Neural cell (in vitro differentiated cells): ENCODE measurements at regions not wholly inside any gene's neighbourhood (a gene's known extent, or its start where the extent isn't known, plus 50 kb on each side); places are given as distances from the start of the nearest gene placed in this dataset.

Experiments used
- H2AFZ ChIP-seq: fragments of 200-600, 300-800 bp; sonication (generic), shearing (Covaris generic); 2 replicates; pipeline ENCODE4 v1.6.0; 2014; ENCODE audit warnings: low read depth, mild to moderate bottlenecking, antibody characterized with exemption, low read length, moderate library complexity
- H3F3A ChIP-seq: fragments of 200-600 bp; shearing (Covaris generic); 2 replicates; pipeline ENCODE4 v1.6.1; 2016; ENCODE audit warnings: mild to moderate bottlenecking, moderate library complexity, mixed read lengths, antibody characterized with exemption, low read length; ENCODE audit not compliant: insufficient read depth, poor library complexity, severe bottlenecking
- H3K27ac ChIP-seq: fragments of 200-600, 300-800 bp; sonication (generic), shearing (Covaris generic); 2 replicates; pipeline ENCODE4 v1.5.1; 2014; ENCODE audit warnings: mild to moderate bottlenecking, low read length, moderate library complexity
- H3K27me3 ChIP-seq: fragments of 300-800, 200-600 bp; sonication (generic), shearing (Covaris generic); 2 replicates; pipeline ENCODE4 v1.6.0; 2014; ENCODE audit warnings: mild to moderate bottlenecking, low read depth, low read length, moderate library complexity; ENCODE audit not compliant: insufficient read depth
- H3K36me3 ChIP-seq: fragments of 300-800, 200-600 bp; sonication (generic), shearing (Covaris generic); 2 replicates; pipeline ENCODE4 v1.5.1; 2014; ENCODE audit warnings: mild to moderate bottlenecking, antibody characterized with exemption, low read length, moderate library complexity; ENCODE audit not compliant: insufficient read depth
- H3K4me2 ChIP-seq: fragments of 300-800, 200-600 bp; sonication (generic), shearing (Covaris generic); 2 replicates; pipeline ENCODE4 v1.6.0; 2014; ENCODE audit warnings: mild to moderate bottlenecking, low read length
- H3K4me3 ChIP-seq: fragments of 300-800, 200-600 bp; sonication (generic), shearing (Covaris generic); 2 replicates; pipeline ENCODE4 v1.5.1; 2014; ENCODE audit warnings: mild to moderate bottlenecking, low read length, moderate library complexity
- H3K79me2 ChIP-seq: fragments of 200-600 bp; shearing (Covaris generic); replicated peaks from 2 replicates; pipeline ENCODE4 v1.6.0; 2014; ENCODE audit warnings: mild to moderate bottlenecking, low read length, moderate library complexity; ENCODE audit not compliant: insufficient read depth
- H3K9ac ChIP-seq: fragments of 300-800, 200-600 bp; sonication (generic), shearing (Covaris generic); 2 replicates; pipeline ENCODE4 v1.6.1; 2016; ENCODE audit warnings: mild to moderate bottlenecking, low read length, mixed read lengths
- H3K9me2 ChIP-seq: fragments of 200-600 bp; shearing (Covaris generic); 2 replicates; pipeline ENCODE4 v1.6.1; 2016; ENCODE audit warnings: mild to moderate bottlenecking, low read length, mixed read lengths; ENCODE audit not compliant: insufficient read depth
- H3K9me3 ChIP-seq: fragments of 200-600, 300-800 bp; sonication (generic), shearing (Covaris generic); 2 replicates; pipeline ENCODE4 v1.6.1; 2016; ENCODE audit warnings: mild to moderate bottlenecking, mixed run types, low read length, moderate library complexity, mixed read lengths
- H4K20me1 ChIP-seq: fragments of 200-600 bp; shearing (Covaris generic); 2 replicates; pipeline ENCODE4 v1.6.1; 2016; ENCODE audit warnings: mild to moderate bottlenecking, mixed run types; ENCODE audit not compliant: insufficient read depth
- CTCF ChIP-seq: fragments of 450-650 bp; IDR thresholded peaks from 2 replicates; pipeline ENCODE4 v1.5.1; 2014; ENCODE audit warnings: antibody characterized with exemption, mild to moderate bottlenecking, moderate library complexity; ENCODE audit not compliant: poor library complexity, severe bottlenecking
- EP300 ChIP-seq: fragments of 450-650 bp; conservative IDR thresholded peaks from 2 replicates; pipeline ENCODE4 v1.6.1; 2014; ENCODE audit warnings: antibody characterized with exemption, mild to moderate bottlenecking, moderate library complexity; ENCODE audit not compliant: poor library complexity, severe bottlenecking
- EZH2 ChIP-seq: fragments of 200-600, 300-800 bp; shearing (Covaris generic), sonication (generic); IDR thresholded peaks from 2 replicates; pipeline ENCODE4 v1.6.1; 2014; ENCODE audit warnings: antibody characterized with exemption, low read length, borderline replicate concordance, mild to moderate bottlenecking; ENCODE audit not compliant: insufficient read depth, poor library complexity, severe bottlenecking
- MXI1 ChIP-seq: fragments of 450-650 bp; conservative IDR thresholded peaks from 2 replicates; pipeline ENCODE4 v1.6.1; 2014; ENCODE audit warnings: antibody characterized with exemption, mild to moderate bottlenecking; ENCODE audit not compliant: poor library complexity, severe bottlenecking
- POLR2AphosphoS5 ChIP-seq: IDR thresholded peaks from 2 replicates; pipeline ENCODE4 v1.6.1; 2012
- RAD21 ChIP-seq: fragments of 450-650 bp; conservative IDR thresholded peaks from 2 replicates; pipeline ENCODE4 v1.6.1; 2014; ENCODE audit warnings: antibody characterized with exemption, mild to moderate bottlenecking, moderate library complexity
- REST ChIP-seq: IDR thresholded peaks from 2 replicates; pipeline ENCODE4 v1.6.1; 2012; ENCODE audit warnings: borderline replicate concordance
- SMC3 ChIP-seq: fragments of 450-650 bp; conservative IDR thresholded peaks from 2 replicates; pipeline ENCODE4 v1.6.1; 2014; ENCODE audit warnings: antibody characterized with exemption, mild to moderate bottlenecking, moderate library complexity; ENCODE audit not compliant: poor library complexity
- TAF1 ChIP-seq: IDR thresholded peaks from 2 replicates; pipeline ENCODE4 v1.6.1; 2012; ENCODE audit warnings: low read depth

GRCh38 chr3:184485241-184485640 lies 76.3 kb upstream of the EPHB3 start:
- TF ChIP-seq RAD21 (no peak), CTCF (no peak), POLR2AphosphoS5 (no peak), REST (no peak), MXI1 (no peak), TAF1 (no peak), EP300 (no peak), SMC3 (no peak), EZH2 (no peak)
- H3K27me3 ChIP-seq = peaks cover 19% of the 10 kb centered on the region
- H4K20me1 ChIP-seq = no peaks in the 10 kb centered on the region
- H3F3A ChIP-seq = no peaks in the 10 kb centered on the region
- no peaks in the 10 kb centered on the region for H3K36me3 ChIP-seq
- H3K4me3 ChIP-seq = no peak overlapping the region
- no peak overlapping the region for H3K9ac ChIP-seq
- no peak overlapping the region for H3K4me2 ChIP-seq
- no peaks in the 10 kb centered on the region for H3K9me2 ChIP-seq
- no peak overlapping the region for H2AFZ ChIP-seq
- H3K9me3 ChIP-seq = no peaks in the 10 kb centered on the region
- H3K79me2 ChIP-seq = no peaks in the 10 kb centered on the region
- no peak overlapping the region for H3K27ac ChIP-seq

GRCh38 chr3:184485906-184486305 lies 75.7 kb upstream of the EPHB3 start:
- Histone ChIP-seq H2AFZ (no peak overlapping the region), H3K9ac (no peak overlapping the region), H3K27ac (no peak overlapping the region), H3F3A (no peaks in the 10 kb centered on the region), H3K27me3 (peaks cover 25% of the 10 kb centered on the region), H3K4me3 (no peak overlapping the region), H4K20me1 (no peaks in the 10 kb centered on the region), H3K79me2 (no peaks in the 10 kb centered on the region), H3K36me3 (no peaks in the 10 kb centered on the region), H3K9me3 (no peaks in the 10 kb centered on the region), H3K4me2 (no peak overlapping the region), H3K9me2 (no peaks in the 10 kb centered on the region)
- TF ChIP-seq RAD21 = no peak
- TF ChIP-seq CTCF = no peak
- no peak for TF ChIP-seq TAF1
- no peak for TF ChIP-seq SMC3
- TF ChIP-seq POLR2AphosphoS5 = no peak
- no peak for TF ChIP-seq REST
- no peak for TF ChIP-seq MXI1
